ENCODE measurements at regions not wholly inside any gene's neighbourhood (a gene's known extent, or its start where the extent isn't known, plus 50 kb on each side); places are given as distances from the start of the nearest gene placed in this dataset. TPM values are rescaled to one million over a fixed set of nuclear protein-coding genes. Genes with fewer than 3 reads are reported as not detected.

DNA sequence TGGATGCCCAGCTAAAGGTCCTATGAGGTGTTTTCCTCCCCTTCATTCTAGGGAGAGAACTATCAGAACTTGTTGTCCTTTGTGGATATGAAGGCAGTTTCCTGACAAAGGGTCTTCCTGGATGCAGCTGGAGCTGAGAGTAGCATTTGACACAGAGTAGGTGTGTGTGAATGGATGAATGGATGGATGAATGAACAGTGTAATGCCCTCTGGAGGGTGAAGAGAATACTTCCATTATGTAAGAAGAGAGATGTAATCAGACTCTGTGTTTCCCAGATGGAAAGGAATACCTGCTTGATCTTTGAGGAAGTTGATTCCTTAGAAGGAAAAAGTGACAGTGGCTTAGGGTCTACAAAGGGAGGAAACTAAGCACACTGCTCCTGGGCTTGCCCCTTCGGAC lies 55.4 kb upstream of the AADAT start:
- Mint-ChIP-seq H3K27me3 (ENCODE audit: insufficient read depth) (no peaks in the 10 kb centered on the region), H3K36me3 (ENCODE audit: low read depth) (no peaks in the 10 kb centered on the region), H3K27ac (no peak overlapping the region), H3K4me1 (no peaks in the 10 kb centered on the region), H3K4me3 (no peak overlapping the region), H3K9me3 (peaks cover 1% of the 10 kb centered on the region)
- Histone ChIP-seq H3K4me3 (ENCODE audit: low read length) (no peak overlapping the region), H3K4me1 (ENCODE audit: control insufficient read depth, insufficient read depth, low read length) (no peaks in the 10 kb centered on the region), H3K9ac (ENCODE audit: extremely low read depth, low read length, poor library complexity, severe bottlenecking) (no peak overlapping the region), H3K27me3 (ENCODE audit: control insufficient read depth, insufficient read depth, low read length, poor library complexity, severe bottlenecking) (no peaks in the 10 kb centered on the region), H3K9me3 (ENCODE audit: control insufficient read depth, low read length) (peaks cover 13% of the 10 kb centered on the region), H3K27ac (ENCODE audit: low read depth, low read length) (no peak overlapping the region), H3K36me3 (ENCODE audit: control insufficient read depth, insufficient read depth, low read length) (no peaks in the 10 kb centered on the region)
- WGBS, 2 experiments (ENCODE audit: insufficient coverage in 1 of 2, insufficient read length in 1 of 2) = 88 to 90% methylated on average over 1 of the region's 1 CpG
- no peak for DNase-seq
- TF ChIP-seq CTCF (conservative IDR thresholded peaks at IDR 0.05) = peak; percentile 26

GRCh38 chr4:170139764-170140163 lies 50.0 kb upstream of the AADAT start:
- no peaks in the 10 kb centered on the region for H3K4me1 ChIP-seq (ENCODE audit: control insufficient read depth, insufficient read depth, low read length)
- DNase-seq = no peak
- Mint-ChIP-seq H3K4me3 (no peak overlapping the region), H3K27me3 (ENCODE audit: insufficient read depth) (no peaks in the 10 kb centered on the region), H3K9me3 (peaks cover 8% of the 10 kb centered on the region), H3K36me3 (ENCODE audit: low read depth) (no peaks in the 10 kb centered on the region), H3K4me1 (peaks cover 4% of the 10 kb centered on the region), H3K27ac (no peak overlapping the region)
- 94 to 100% methylated on average over 4 of the region's 4 CpGs for WGBS, 2 experiments (ENCODE audit: insufficient coverage in 1 of 2, insufficient read length in 1 of 2)
- TF ChIP-seq CTCF (conservative IDR thresholded peaks at IDR 0.05) = no peak
- H3K9me3 ChIP-seq (ENCODE audit: control insufficient read depth, low read length) = no peaks in the 10 kb centered on the region
- no peak overlapping the region for H3K27ac ChIP-seq (ENCODE audit: low read depth, low read length)
- no peak overlapping the region for H3K9ac ChIP-seq (ENCODE audit: extremely low read depth, low read length, poor library complexity, severe bottlenecking)
- no peaks in the 10 kb centered on the region for H3K36me3 ChIP-seq (ENCODE audit: control insufficient read depth, insufficient read depth, low read length)
- H3K4me3 ChIP-seq (ENCODE audit: low read length) = no peak overlapping the region
- H3K27me3 ChIP-seq (ENCODE audit: control insufficient read depth, insufficient read depth, low read length, poor library complexity, severe bottlenecking) = no peaks in the 10 kb centered on the region

Small RNA genes lying in the stretch of these regions (microRNA-seq; reads per million reads assigned to microRNA genes)
- gene MIR6082 (ENCODE audit: borderline microRNAs expressed) = not detected
